Endothelial cell of umbilical vein (primary cell): ENCODE measurements at regions not wholly inside any gene's neighbourhood (a gene's known extent, or its start where the extent isn't known, plus 50 kb on each side); places are given as distances from the start of the nearest gene placed in this dataset.

Experiments
- BruUV-seq: library from RNA; stranded (reverse); fragments of 400-500 nt; replicated peaks from 2 replicates; lab custom pipeline; 2021; lab: Mats Ljungman, UMichigan
- CTCF ChIA-PET: fragments of 300-600, 350-600 bp; sonication (Branson Sonifier 250); formaldehyde crosslinking; loops from one replicate; lab custom pipeline; 2021; ENCODE audit warnings: antibody characterized with exemption, inconsistent platforms; lab: Charles Lee
- POLR2A ChIA-PET: fragments of 300-600, 350-600 bp; sonication (Branson Sonifier 250); formaldehyde crosslinking; loops from one replicate; lab custom pipeline; 2021; ENCODE audit warnings: antibody characterized with exemption, inconsistent platforms; lab: Charles Lee
- DNase-seq: peaks from one replicate; pipeline ENCODE4 v3.0.0-alpha.2; 2011; ENCODE audit warnings: low read depth, low spot score
- FAIRE-seq: peaks from 2 replicates; lab custom pipeline; 2011; peaks lifted over from hg19 to GRCh38; lab: Jason Lieb, UNC
- H2AFZ ChIP-seq: 2 replicates; pipeline ENCODE4 v1.6.0; 2012; ENCODE audit warnings: low read depth, low read length, control low read depth, inconsistent platforms
- H3K27ac ChIP-seq: 2 replicates; pipeline ENCODE4 v1.5.1; 2011; ENCODE audit warnings: low read depth, mild to moderate bottlenecking, control low read depth, low read length, moderate library complexity; ENCODE audit not compliant: insufficient read depth
- H3K27me3 ChIP-seq, 2 experiments: 2 replicates each; pipeline versions ENCODE4 v1.6.0 to v1.6.1; 2011; ENCODE audit warnings: low read length in 2 of 2, mixed read lengths in 1 of 2; ENCODE audit not compliant: control insufficient read depth in 2 of 2, insufficient read depth in 2 of 2
- H3K36me3 ChIP-seq, 2 experiments: 2 replicates in 1 of 2; 3 replicates in 1 of 2; pipeline ENCODE4 v1.5.1; 2011; ENCODE audit warnings: low read length in 2 of 2, mild to moderate bottlenecking in 1 of 2, moderate library complexity in 1 of 2; ENCODE audit not compliant: control insufficient read depth in 2 of 2, insufficient read depth in 2 of 2; ENCODE audit errors: extremely low read depth in 1 of 2
- H3K4me1 ChIP-seq: 3 replicates; pipeline ENCODE4 v1.5.1; 2011; ENCODE audit warnings: mild to moderate bottlenecking, low read length; ENCODE audit not compliant: control insufficient read depth, insufficient read depth; ENCODE audit errors: extremely low read depth
- H3K4me2 ChIP-seq: 2 replicates; pipeline ENCODE4 v1.6.1; 2011; ENCODE audit warnings: low read length, control low read depth, mixed read lengths; ENCODE audit not compliant: insufficient read depth
- H3K4me3 ChIP-seq, 3 experiments: fragments of 200-600 bp in 1 of 3; sonication (generic), shearing (Covaris generic) in 1 of 3; replicated peaks in 1 of 3; 2 replicates each; pipeline ENCODE4 v1.5.1; 2011 to 2016; ENCODE audit warnings: control low read depth in 3 of 3, low read length in 3 of 3, mild to moderate bottlenecking in 2 of 3, inconsistent platforms in 1 of 3, low read depth in 1 of 3, moderate library complexity in 1 of 3; ENCODE audit not compliant: insufficient read depth in 1 of 3
- H3K79me2 ChIP-seq: 2 replicates; pipeline ENCODE4 v1.6.0; 2012; ENCODE audit warnings: low read length, inconsistent platforms; ENCODE audit not compliant: control insufficient read depth, insufficient read depth
- H3K9ac ChIP-seq: replicated peaks from 2 replicates; pipeline ENCODE3; 2011; ENCODE audit warnings: low read length, control low read depth; ENCODE audit not compliant: insufficient read depth; ENCODE audit errors: extremely low read depth
- H3K9me1 ChIP-seq: replicated peaks from 3 replicates; pipeline ENCODE4 v1.6.0; 2011; ENCODE audit warnings: mild to moderate bottlenecking, low read length; ENCODE audit not compliant: control insufficient read depth, insufficient read depth; ENCODE audit errors: extremely low read depth
- H3K9me3 ChIP-seq: replicated peaks from 2 replicates; pipeline ENCODE4 v1.5.1; 2012; ENCODE audit warnings: low read length, inconsistent platforms; ENCODE audit not compliant: control insufficient read depth, insufficient read depth
- H4K20me1 ChIP-seq: replicated peaks from 2 replicates; pipeline ENCODE3; 2011; ENCODE audit warnings: mild to moderate bottlenecking, low read length; ENCODE audit not compliant: control insufficient read depth, insufficient read depth; ENCODE audit errors: extremely low read depth
- EZH2 ChIP-seq: IDR thresholded peaks from 2 replicates; pipeline ENCODE4 v1.6.1; 2012; ENCODE audit warnings: borderline replicate concordance, low read depth, mild to moderate bottlenecking, moderate library complexity, low read length, inconsistent platforms; ENCODE audit not compliant: severe bottlenecking
- FOS ChIP-seq: IDR thresholded peaks from 2 replicates; pipeline ENCODE4 v1.6.1; 2011; ENCODE audit warnings: mild to moderate bottlenecking, low read length, moderate library complexity, borderline replicate concordance; ENCODE audit not compliant: insufficient read depth
- GATA2 ChIP-seq: IDR thresholded peaks from 2 replicates; pipeline ENCODE4 v1.7.0; 2011; ENCODE audit warnings: low read depth, mild to moderate bottlenecking, moderate library complexity, mixed read lengths, low read length; ENCODE audit not compliant: insufficient read length, insufficient read depth
- JUN ChIP-seq: IDR thresholded peaks from 2 replicates; pipeline ENCODE4 v1.6.1; 2011; ENCODE audit warnings: borderline replicate concordance, low read depth; ENCODE audit not compliant: insufficient read length, insufficient read depth
- MAX ChIP-seq: IDR thresholded peaks from 2 replicates; pipeline ENCODE4 v1.6.1; 2011; ENCODE audit not compliant: insufficient read depth, insufficient read length
- MYC ChIP-seq: IDR thresholded peaks from one replicate; pipeline ENCODE4 v1.6.1; 2011; ENCODE audit warnings: mild to moderate bottlenecking, low read depth, low read length
- POLR2A ChIP-seq: IDR thresholded peaks from 2 replicates; pipeline ENCODE4 v1.6.1; 2012; ENCODE audit warnings: low read depth, mild to moderate bottlenecking, control low read depth, low read length
- POLR2AphosphoS5 ChIP-seq: IDR thresholded peaks from 2 replicates; pipeline ENCODE4 v1.6.1; 2012; ENCODE audit warnings: low read depth, mild to moderate bottlenecking, control low read depth, low read length, moderate library complexity; ENCODE audit not compliant: insufficient read depth
- dilution Hi-C: fragments of 300-500 bp; cut with MboI; formaldehyde crosslinking; loops from one replicate; pipeline ENCODE4 v1.15.0; 2019; ENCODE audit warnings: low sequenced_read_pairs; ENCODE audit not compliant: extremely low pct_ligation_motif_present
- intact Hi-C: fragments of 100-400 bp; cut with micrococcal nuclease; formaldehyde crosslinking; loops from one replicate; pipeline ENCODE4 v1.10.0; 2022
- TF ChIP-seq, protein P1 (sequence below), 2 donors: IDR thresholded peaks; 1 replicate in 1 of 2; 2 replicates in 1 of 2; pipeline ENCODE4 v1.5.1; 2011; ENCODE audit warnings: low read length in 2 of 2, mild to moderate bottlenecking in 2 of 2, moderate library complexity in 2 of 2, control low read depth in 1 of 2, inconsistent platforms in 1 of 2, low read depth in 1 of 2; ENCODE audit not compliant: insufficient read depth in 1 of 2; ENCODE audit errors: extremely low read depth in 1 of 2

- Histone ChIP-seq H2AFZ (peak overlapping the region; percentile 85), H3K36me3 (no peaks in the 10 kb centered on the region), H3K79me2 (no peaks in the 10 kb centered on the region), H3K4me2 (no peak overlapping the region), H3K9me1 (no peaks in the 10 kb centered on the region), H4K20me1 (no peaks in the 10 kb centered on the region), H3K9ac (no peak overlapping the region), H3K27me3 (no peaks in the 10 kb centered on the region), H3K4me3 (no peak overlapping the region), H3K27ac (no peak overlapping the region), H3K9me3 (no peaks in the 10 kb centered on the region), H3K4me1 (peaks cover 2% of the 10 kb centered on the region)
- dilution Hi-C loops (no loop called here), intact Hi-C loops (no loop called here)
- BruUV-seq = no TSS peak
- TF ChIP-seq FOS (no peak), JUN (no peak), GATA2 (no peak), EZH2 (no peak)
- DNase-seq (peak; percentile 26), FAIRE-seq (peak; percentile 8)
- ChIA-PET CTCF (interaction anchor here (0.6 to 1.3 kb wide), 3 partner anchors 26 to 184 kb away, joined by 3 to 4 read pairs (median 3); no protein-coding TSS in a partner anchor), POLR2A (no interaction called here)
Observed at GRCh38 chr9:6121707-6122106, 93.9 kb upstream of the IL33 start.

DNA sequence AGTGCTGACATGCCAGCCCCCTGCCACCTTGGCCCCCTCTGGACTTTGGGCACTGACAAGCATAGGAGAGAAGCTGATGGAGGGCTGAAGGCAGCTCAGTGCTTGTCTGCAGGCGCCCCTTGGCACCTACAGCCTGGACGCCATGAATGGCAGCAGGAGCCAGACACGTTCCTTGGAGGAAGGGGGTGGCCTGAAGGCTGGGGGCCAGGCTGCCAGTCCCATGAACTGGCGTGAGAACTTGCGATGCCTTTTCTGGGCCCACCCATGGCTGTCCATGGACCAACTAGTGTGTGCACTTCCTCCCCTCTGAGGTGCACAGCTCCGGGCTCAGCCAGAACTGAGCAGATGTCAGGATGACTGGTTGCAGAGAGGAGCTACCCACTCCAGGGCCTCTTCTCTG lies 99.0 kb upstream of the RANBP6 start:
- no peak overlapping the region for H3K4me3 ChIP-seq
- FAIRE-seq (no peak), DNase-seq (no peak)
- H3K27ac ChIP-seq = no peak overlapping the region
- no peaks in the 10 kb centered on the region for H3K9me1 ChIP-seq
- no TSS peak for BruUV-seq
- H2AFZ ChIP-seq = no peak overlapping the region
- H4K20me1 ChIP-seq = no peaks in the 10 kb centered on the region
- no peaks in the 10 kb centered on the region for H3K79me2 ChIP-seq
- H3K9me3 ChIP-seq = no peaks in the 10 kb centered on the region
- ChIA-PET POLR2A (no interaction called here), CTCF (interaction anchor here (0.9 to 1.5 kb wide), 2 partner anchors 18 to 60 kb away, joined by 3 to 8 read pairs; no protein-coding TSS in a partner anchor)
- no peaks in the 10 kb centered on the region for H3K4me1 ChIP-seq
- no peak overlapping the region for H3K9ac ChIP-seq
- no peaks in the 10 kb centered on the region for H3K36me3 ChIP-seq
- dilution Hi-C loops = no loop called here
- no peaks in the 10 kb centered on the region for H3K27me3 ChIP-seq
- TF ChIP-seq MYC (no peak), GATA2 (no peak), EZH2 (no peak), MAX (no peak), POLR2A (no peak), POLR2AphosphoS5 (no peak), FOS (no peak), JUN (no peak)
- TF ChIP-seq, protein P1, sequence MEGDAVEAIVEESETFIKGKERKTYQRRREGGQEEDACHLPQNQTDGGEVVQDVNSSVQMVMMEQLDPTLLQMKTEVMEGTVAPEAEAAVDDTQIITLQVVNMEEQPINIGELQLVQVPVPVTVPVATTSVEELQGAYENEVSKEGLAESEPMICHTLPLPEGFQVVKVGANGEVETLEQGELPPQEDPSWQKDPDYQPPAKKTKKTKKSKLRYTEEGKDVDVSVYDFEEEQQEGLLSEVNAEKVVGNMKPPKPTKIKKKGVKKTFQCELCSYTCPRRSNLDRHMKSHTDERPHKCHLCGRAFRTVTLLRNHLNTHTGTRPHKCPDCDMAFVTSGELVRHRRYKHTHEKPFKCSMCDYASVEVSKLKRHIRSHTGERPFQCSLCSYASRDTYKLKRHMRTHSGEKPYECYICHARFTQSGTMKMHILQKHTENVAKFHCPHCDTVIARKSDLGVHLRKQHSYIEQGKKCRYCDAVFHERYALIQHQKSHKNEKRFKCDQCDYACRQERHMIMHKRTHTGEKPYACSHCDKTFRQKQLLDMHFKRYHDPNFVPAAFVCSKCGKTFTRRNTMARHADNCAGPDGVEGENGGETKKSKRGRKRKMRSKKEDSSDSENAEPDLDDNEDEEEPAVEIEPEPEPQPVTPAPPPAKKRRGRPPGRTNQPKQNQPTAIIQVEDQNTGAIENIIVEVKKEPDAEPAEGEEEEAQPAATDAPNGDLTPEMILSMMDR (IDR thresholded peaks at IDR 0.05; ENCODE audit: extremely low read depth in 1 of 2, insufficient read depth in 1 of 2, low read depth in 1 of 2, low read length in 2 of 2) = no peak
- no peak overlapping the region for H3K4me2 ChIP-seq
- intact Hi-C loops = no loop called here
